ENCODE measurements at regions not wholly inside any gene's neighbourhood (a gene's known extent, or its start where the extent isn't known, plus 50 kb on each side); places are given as distances from the start of the nearest gene placed in this dataset.

GRCh38 chr2:72037261-72037666, 110.4 kb downstream of the CYP26B1 start:
- Histone ChIP-seq H3K27me3 (ENCODE audit: insufficient read depth, poor library complexity, severe bottlenecking) (no peaks in the 10 kb centered on the region), H3K27ac (replicated peaks) (no peak overlapping the region), H3K4me3 (replicated peaks; ENCODE audit: insufficient read depth, low read length) (no peak overlapping the region)
- no peak for TF ChIP-seq REST (IDR thresholded peaks at IDR 0.05; ENCODE audit: insufficient replicate concordance, low read depth)
- TF ChIP-seq POLR2AphosphoS5 (IDR thresholded peaks at IDR 0.05; ENCODE audit: low read depth) = no peak
- no peak for TF ChIP-seq GABPA (IDR thresholded peaks at IDR 0.05; ENCODE audit: low read depth)
- no peak for TF ChIP-seq SPI1 (IDR thresholded peaks at IDR 0.05; ENCODE audit: borderline replicate concordance, low read depth)
- no peak for TF ChIP-seq CTCF (IDR thresholded peaks at IDR 0.05; ENCODE audit: insufficient read depth, low read length)
- DNase-seq (ENCODE audit: low read depth in 1 of 2, low spot score in 1 of 2) = no peak

GRCh38 chr2:72036595-72036994, 111.1 kb downstream of the CYP26B1 start:
- no peaks in the 10 kb centered on the region for H3K27me3 ChIP-seq (ENCODE audit: insufficient read depth, poor library complexity, severe bottlenecking)
- H3K4me3 ChIP-seq (replicated peaks; ENCODE audit: insufficient read depth, low read length) = no peak overlapping the region
- H3K27ac ChIP-seq (replicated peaks) = no peak overlapping the region
- no peak for DNase-seq (ENCODE audit: low read depth in 1 of 2, low spot score in 1 of 2)
- TF ChIP-seq GABPA (IDR thresholded peaks at IDR 0.05; ENCODE audit: low read depth) = no peak
- no peak for TF ChIP-seq REST (IDR thresholded peaks at IDR 0.05; ENCODE audit: insufficient replicate concordance, low read depth)
- TF ChIP-seq SPI1 (IDR thresholded peaks at IDR 0.05; ENCODE audit: borderline replicate concordance, low read depth) = no peak
- no peak for TF ChIP-seq CTCF (IDR thresholded peaks at IDR 0.05; ENCODE audit: insufficient read depth, low read length)
- TF ChIP-seq POLR2AphosphoS5 (IDR thresholded peaks at IDR 0.05; ENCODE audit: low read depth) = no peak

GRCh38 chr2:72036173-72036545, 111.5 kb downstream of the CYP26B1 start:
- Histone ChIP-seq H3K27me3 (ENCODE audit: insufficient read depth, poor library complexity, severe bottlenecking) (no peaks in the 10 kb centered on the region), H3K27ac (replicated peaks) (no peak overlapping the region), H3K4me3 (replicated peaks; ENCODE audit: insufficient read depth, low read length) (no peak overlapping the region)
- TF ChIP-seq SPI1 (IDR thresholded peaks at IDR 0.05; ENCODE audit: borderline replicate concordance, low read depth) (no peak), CTCF (IDR thresholded peaks at IDR 0.05; ENCODE audit: insufficient read depth, low read length) (no peak), GABPA (IDR thresholded peaks at IDR 0.05; ENCODE audit: low read depth) (no peak), REST (IDR thresholded peaks at IDR 0.05; ENCODE audit: insufficient replicate concordance, low read depth) (no peak), POLR2AphosphoS5 (IDR thresholded peaks at IDR 0.05; ENCODE audit: low read depth) (no peak)
- DNase-seq (ENCODE audit: low read depth in 1 of 2, low spot score in 1 of 2) = no peak

Data from HL-60 (cell line).